Spleen (tissue), 11 donors: ENCODE measurements at regions not wholly inside any gene's neighbourhood (a gene's known extent, or its start where the extent isn't known, plus 50 kb on each side); places are given as distances from the start of the nearest gene placed in this dataset.

Experiments
- DNase-seq: peaks from one replicate; pipeline ENCODE4 v3.0.0-alpha.2; 2020
- H3K27ac ChIP-seq, 8 donors: fragments of 200-600 bp; sonication (generic) in 7 of 8; 1 replicate in 4 of 8; 2 replicates in 4 of 8; pipeline versions ENCODE4 v1.5.0 to v1.8.0; 2016 to 2021; ENCODE audit warnings: inconsistent platforms in 4 of 8, mild to moderate bottlenecking in 4 of 8, moderate library complexity in 1 of 8
- H3K27me3 ChIP-seq, 7 donors: fragments of 200-600 bp; sonication (generic) in 6 of 7; replicated peaks in 1 of 7; 1 replicate in 4 of 7; 2 replicates in 3 of 7; pipeline versions ENCODE4 v1.5.0 to v1.8.0; 2016 to 2021; ENCODE audit warnings: inconsistent platforms in 3 of 7, mild to moderate bottlenecking in 1 of 7
- H3K36me3 ChIP-seq, 6 donors: fragments of 200-600 bp; sonication (generic) in 5 of 6; 1 replicate in 4 of 6; 2 replicates in 2 of 6; pipeline versions ENCODE4 v1.5.0 to v1.8.0; 2016 to 2021; ENCODE audit warnings: inconsistent platforms in 2 of 6
- H3K4me1 ChIP-seq, 6 donors: fragments of 200-600 bp; sonication (generic) in 5 of 6; 1 replicate in 3 of 6; 2 replicates in 3 of 6; pipeline versions ENCODE4 v1.5.0 to v1.8.0; 2016 to 2021; ENCODE audit warnings: inconsistent platforms in 3 of 6
- H3K4me3 ChIP-seq, 8 donors: fragments of 200-600 bp; sonication (generic) in 7 of 8; 1 replicate in 4 of 8; 2 replicates in 4 of 8; pipeline versions ENCODE4 v1.5.0 to v1.8.0; 2016 to 2021; ENCODE audit warnings: inconsistent platforms in 4 of 8, mild to moderate bottlenecking in 4 of 8, moderate library complexity in 2 of 8
- H3K9me3 ChIP-seq, 8 donors: fragments of 200-600 bp; sonication (generic) in 7 of 8; 1 replicate in 4 of 8; 2 replicates in 4 of 8; pipeline versions ENCODE4 v1.5.0 to v1.8.0; 2016 to 2021; ENCODE audit warnings: inconsistent platforms in 4 of 8
- CTCF ChIP-seq, 11 experiments: fragments of 200-600 bp in 7 of 11; fragments of 450-650 bp in 4 of 11; sonication (generic) in 4 of 11; IDR thresholded peaks in 8 of 11; conservative IDR thresholded peaks in 3 of 11; 1 replicate in 7 of 11; 2 replicates in 4 of 11; pipeline versions ENCODE4 v1.4.0 to v1.8.0; 2016 to 2021; ENCODE audit warnings: antibody characterized with exemption in 11 of 11, inconsistent platforms in 4 of 11, mild to moderate bottlenecking in 1 of 11
- POLR2A ChIP-seq, 3 donors: fragments of 450-650 bp; IDR thresholded peaks; one replicate each; pipeline ENCODE4 v1.5.1; 2017; ENCODE audit warnings: antibody characterized with exemption in 3 of 3, mild to moderate bottlenecking in 1 of 3
- POLR2AphosphoS5 ChIP-seq, 3 donors: sonication (generic); formaldehyde crosslinking; IDR thresholded peaks; one replicate each; pipeline ENCODE4 v1.5.1; 2017; ENCODE audit warnings: antibody characterized with exemption in 3 of 3
- WGBS, 5 donors: extraction: QIAGEN DNeasy Blood & Tissue Kit in 3 of 5; methylation state at CpG; one replicate each; pipeline versions ENCODE4 v1.1.5 to v1.1.7; 2013 to 2018; 5-methylcytosine and 5-hydroxymethylcytosine counted together
- intact Hi-C: fragments of 100-400 bp; cut with DNase I; formaldehyde crosslinking; loops from one replicate; pipeline ENCODE4 v1.15.0; 2023; ENCODE audit warnings: low total_unique reads
- donor health status: healthy with polysubstance abuse.
- donor health status: DM: no; HTN: no; CAD: no; lungs with moderate emphysema.
- donor health status: DM: no; HTN: no; CAD: no.
- donor health status: Bipolar disorder and iron deficiency.
- donor health status: healthy.
- donor health status: DM: no; HTN: no; CAD: no.
- donor health status: DM: yes; HTN: yes; CAD: no.

GRCh38 chr11:112643416-112643815 is 317.8 kb upstream of the NCAM1 start:
- TF ChIP-seq POLR2AphosphoS5 (IDR thresholded peaks at IDR 0.05) (no peak), CTCF (IDR thresholded peaks at IDR 0.05 in 8 of 11, conservative IDR thresholded peaks at IDR 0.05 in 3 of 11) (no peak), POLR2A (IDR thresholded peaks at IDR 0.05) (no peak)
- Histone ChIP-seq H3K27me3 (peaks cover 0 to 4% (median 0%) of the 10 kb centered on the region in 7 donors), H3K4me3 (no peak overlapping the region), H3K9me3 (peaks cover 0 to 58% (median 40%) of the 10 kb centered on the region in 8 donors), H3K36me3 (no peaks in the 10 kb centered on the region), H3K27ac (no peak overlapping the region), H3K4me1 (no peaks in the 10 kb centered on the region)
- no peak for DNase-seq
- intact Hi-C loops, result no loop called here

- 69 to 83% (median 72%) methylated on average over 5 of the region's 5 CpGs for whole genome bisulfite sequencing, 5 donors
These were observed 316.6 kb upstream of the NCAM1 start for GRCh38 chr11:112644410-112645131.

GRCh38 chr11:112649856-112650255 is 311.4 kb upstream of the NCAM1 start:
- Histone ChIP-seq H3K27ac (no peak overlapping the region), H3K36me3 (no peaks in the 10 kb centered on the region)
- WGBS, 5 donors, result 61 to 81% (median 75%) methylated on average over 6 of the region's 6 CpGs

More at GRCh38 chr11:112644410-112645131, 316.6 kb upstream of the NCAM1 start:
- H3K27me3 ChIP-seq, result peaks cover 0 to 4% (median 0%) of the 10 kb centered on the region in 7 donors
- no peak overlapping the region for H3K4me3 ChIP-seq
- H3K36me3 ChIP-seq, result no peaks in the 10 kb centered on the region
- TF ChIP-seq POLR2AphosphoS5 (IDR thresholded peaks at IDR 0.05), result no peak
- no peak for TF ChIP-seq POLR2A (IDR thresholded peaks at IDR 0.05)
- TF ChIP-seq CTCF (IDR thresholded peaks at IDR 0.05 in 8 of 11, conservative IDR thresholded peaks at IDR 0.05 in 3 of 11), result no peak
- intact Hi-C loops, result no loop called here
- no peak for DNase-seq
- H3K4me1 ChIP-seq, result no peaks in the 10 kb centered on the region
- no peak overlapping the region for H3K27ac ChIP-seq
- peaks cover 0 to 50% (median 29%) of the 10 kb centered on the region in 8 donors for H3K9me3 ChIP-seq

More at GRCh38 chr11:112649856-112650255, 311.4 kb upstream of the NCAM1 start:
- H3K4me1 ChIP-seq, result no peaks in the 10 kb centered on the region
- intact Hi-C loops, result no loop called here
- H3K27me3 ChIP-seq, result peaks cover 0 to 4% (median 0%) of the 10 kb centered on the region in 7 donors
- H3K9me3 ChIP-seq, result peaks cover 0 to 10% (median 0%) of the 10 kb centered on the region in 8 donors
- no peak for DNase-seq
- TF ChIP-seq POLR2AphosphoS5 (IDR thresholded peaks at IDR 0.05) (no peak), CTCF (IDR thresholded peaks at IDR 0.05 in 8 of 11, conservative IDR thresholded peaks at IDR 0.05 in 3 of 11) (no peak), POLR2A (IDR thresholded peaks at IDR 0.05) (no peak)
- H3K4me3 ChIP-seq, result no peak overlapping the region
